ENCODE measurements at regions not wholly inside any gene's neighbourhood (a gene's known extent, or its start where the extent isn't known, plus 50 kb on each side); places are given as distances from the start of the nearest gene placed in this dataset.
A peak's percentile ranks its signal among the peaks of the same experiment; 100 is the strongest.

GRCh38 chr2:52036853-52037252 is 1004.9 kb upstream of the NRXN1 start:
- TF ChIP-seq, protein P1, sequence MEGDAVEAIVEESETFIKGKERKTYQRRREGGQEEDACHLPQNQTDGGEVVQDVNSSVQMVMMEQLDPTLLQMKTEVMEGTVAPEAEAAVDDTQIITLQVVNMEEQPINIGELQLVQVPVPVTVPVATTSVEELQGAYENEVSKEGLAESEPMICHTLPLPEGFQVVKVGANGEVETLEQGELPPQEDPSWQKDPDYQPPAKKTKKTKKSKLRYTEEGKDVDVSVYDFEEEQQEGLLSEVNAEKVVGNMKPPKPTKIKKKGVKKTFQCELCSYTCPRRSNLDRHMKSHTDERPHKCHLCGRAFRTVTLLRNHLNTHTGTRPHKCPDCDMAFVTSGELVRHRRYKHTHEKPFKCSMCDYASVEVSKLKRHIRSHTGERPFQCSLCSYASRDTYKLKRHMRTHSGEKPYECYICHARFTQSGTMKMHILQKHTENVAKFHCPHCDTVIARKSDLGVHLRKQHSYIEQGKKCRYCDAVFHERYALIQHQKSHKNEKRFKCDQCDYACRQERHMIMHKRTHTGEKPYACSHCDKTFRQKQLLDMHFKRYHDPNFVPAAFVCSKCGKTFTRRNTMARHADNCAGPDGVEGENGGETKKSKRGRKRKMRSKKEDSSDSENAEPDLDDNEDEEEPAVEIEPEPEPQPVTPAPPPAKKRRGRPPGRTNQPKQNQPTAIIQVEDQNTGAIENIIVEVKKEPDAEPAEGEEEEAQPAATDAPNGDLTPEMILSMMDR (IDR thresholded peaks at IDR 0.05; ENCODE audit: unreplicated experiment), result no peak
- no peaks in the 10 kb centered on the region for H3K27me3 Mint-ChIP-seq
- peaks cover 28% of the 10 kb centered on the region for H3K4me1 Mint-ChIP-seq (ENCODE audit: low read depth)
- DNase-seq (ENCODE audit: low spot score, unreplicated experiment), result no peak
- no peak overlapping the region for H3K27ac Mint-ChIP-seq
- no peaks in the 10 kb centered on the region for H3K9me3 Mint-ChIP-seq (ENCODE audit: low read depth)
- no peaks in the 10 kb centered on the region for H3K36me3 Mint-ChIP-seq (ENCODE audit: insufficient read depth)
- no peak overlapping the region for H3K4me3 Mint-ChIP-seq (ENCODE audit: low read depth)

DNA sequence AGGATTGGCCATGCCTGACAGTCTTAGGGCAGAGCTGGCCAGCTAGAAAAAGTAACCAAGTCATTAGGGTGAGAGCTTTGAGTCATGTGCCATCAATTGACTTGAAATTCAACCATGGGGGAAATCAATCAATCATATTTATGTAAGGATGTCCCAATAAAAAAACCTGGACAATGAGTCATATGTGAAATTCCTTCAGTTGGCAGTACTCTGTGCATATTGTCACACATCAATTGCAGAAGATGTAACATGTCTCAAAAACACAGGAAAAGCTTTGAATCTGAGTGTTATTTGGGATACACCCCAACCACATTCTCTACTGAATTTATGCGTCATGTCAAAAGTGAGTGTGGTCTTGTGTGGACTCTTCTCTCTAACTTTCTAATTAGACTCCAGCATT is 1004.1 kb upstream of the NRXN1 start:
- peaks cover 28% of the 10 kb centered on the region for H3K4me1 Mint-ChIP-seq (ENCODE audit: low read depth)
- no peaks in the 10 kb centered on the region for H3K9me3 Mint-ChIP-seq (ENCODE audit: low read depth)
- no peaks in the 10 kb centered on the region for H3K36me3 Mint-ChIP-seq (ENCODE audit: insufficient read depth)
- H3K4me3 Mint-ChIP-seq (ENCODE audit: low read depth), result no peak overlapping the region
- H3K27me3 Mint-ChIP-seq, result no peaks in the 10 kb centered on the region
- DNase-seq (ENCODE audit: low spot score, unreplicated experiment), result no peak
- TF ChIP-seq, protein P1 (IDR thresholded peaks at IDR 0.05; ENCODE audit: unreplicated experiment), result no peak
- no peak overlapping the region for H3K27ac Mint-ChIP-seq

- Mint-ChIP-seq H3K4me3 (ENCODE audit: low read depth) (no peak overlapping the region), H3K36me3 (ENCODE audit: insufficient read depth) (no peaks in the 10 kb centered on the region), H3K27me3 (no peaks in the 10 kb centered on the region), H3K9me3 (ENCODE audit: low read depth) (no peaks in the 10 kb centered on the region), H3K4me1 (ENCODE audit: low read depth) (peaks cover 28% of the 10 kb centered on the region), H3K27ac (no peak overlapping the region)
- TF ChIP-seq, protein P1 (IDR thresholded peaks at IDR 0.05; ENCODE audit: unreplicated experiment), result no peak
- no peak for DNase-seq (ENCODE audit: low spot score, unreplicated experiment)
These were observed 1003.5 kb upstream of the NRXN1 start for GRCh38 chr2:52035391-52035790.

- Mint-ChIP-seq H3K27me3 (no peaks in the 10 kb centered on the region), H3K4me3 (ENCODE audit: low read depth) (no peak overlapping the region), H3K9me3 (ENCODE audit: low read depth) (no peaks in the 10 kb centered on the region), H3K4me1 (ENCODE audit: low read depth) (peaks cover 28% of the 10 kb centered on the region), H3K27ac (peak overlapping the region; percentile 54), H3K36me3 (ENCODE audit: insufficient read depth) (no peaks in the 10 kb centered on the region)
- no peak for DNase-seq (ENCODE audit: low spot score, unreplicated experiment)
- TF ChIP-seq, protein P1 (IDR thresholded peaks at IDR 0.05; ENCODE audit: unreplicated experiment), result no peak
These were observed 1002.8 kb upstream of the NRXN1 start for GRCh38 chr2:52034706-52035105.

DNA sequence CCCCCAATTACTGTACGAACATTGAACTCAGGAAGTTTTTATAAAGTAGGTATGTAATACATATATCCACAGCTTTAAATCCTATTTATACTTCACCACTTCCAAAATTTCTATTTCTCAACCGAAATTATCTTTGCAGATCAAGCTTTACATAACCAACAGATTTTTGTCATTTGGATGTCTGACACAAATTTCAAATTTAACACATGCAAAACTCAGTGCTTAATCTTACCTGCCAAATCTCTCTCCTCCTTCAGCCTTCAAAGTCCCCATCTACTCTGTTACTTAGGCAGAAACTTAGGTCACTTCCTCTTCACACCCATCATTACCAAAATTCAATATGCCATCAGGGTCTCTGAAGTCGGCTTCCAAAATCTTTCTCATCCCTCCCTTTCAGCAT is 990.1 kb upstream of the NRXN1 start:
- DNase-seq (ENCODE audit: low spot score, unreplicated experiment), result no peak
- Mint-ChIP-seq H3K27ac (no peak overlapping the region), H3K36me3 (ENCODE audit: insufficient read depth) (no peaks in the 10 kb centered on the region), H3K27me3 (no peaks in the 10 kb centered on the region), H3K9me3 (ENCODE audit: low read depth) (no peaks in the 10 kb centered on the region), H3K4me1 (ENCODE audit: low read depth) (no peaks in the 10 kb centered on the region), H3K4me3 (ENCODE audit: low read depth) (no peak overlapping the region)
- TF ChIP-seq, protein P1 (IDR thresholded peaks at IDR 0.05; ENCODE audit: unreplicated experiment), result no peak

Data from progenitor cell of endocrine pancreas (in vitro differentiated cells).